CD8-positive, alpha-beta memory T cell (primary cell): ENCODE measurements at regions not wholly inside any gene's neighbourhood (a gene's known extent, or its start where the extent isn't known, plus 50 kb on each side); places are given as distances from the start of the nearest gene placed in this dataset.
"Not testable (repeated sequence)": the region's sequence is repeated elsewhere in the genome, so short reads cannot be mapped to it uniquely, and the experiment has no call there.

Experiments used
- CTCF ChIA-PET: fragments of 350-600 bp; sonication (Branson Sonifier 250); formaldehyde crosslinking; loops from one replicate; lab custom pipeline; 2021; ENCODE audit warnings: antibody characterized with exemption; lab: Charles Lee
- POLR2A ChIA-PET: fragments of 350-600 bp; sonication (Branson Sonifier 250); formaldehyde crosslinking; loops from one replicate; lab custom pipeline; 2021; ENCODE audit warnings: antibody characterized with exemption; lab: Charles Lee
- DNase-seq, 5 donors: peaks; one replicate each; pipeline versions ENCODE4 v3.0.0 to v3.0.0-alpha.2; 2020 to 2022; ENCODE audit warnings: mixed read lengths in 1 of 5
- H3K27ac ChIP-seq: one replicate; pipeline ENCODE4 v1.7.0; 2013; ENCODE audit warnings: low read depth, mild to moderate bottlenecking, low read length, moderate library complexity
- H3K27me3 ChIP-seq: 2 replicates; pipeline ENCODE4 v1.7.0; 2013; ENCODE audit warnings: low read length, mild to moderate bottlenecking; ENCODE audit not compliant: insufficient read depth, poor library complexity, severe bottlenecking
- H3K36me3 ChIP-seq: 2 replicates; pipeline ENCODE4 v1.7.0; 2013; ENCODE audit warnings: mild to moderate bottlenecking, low read length, moderate library complexity; ENCODE audit not compliant: insufficient read depth
- H3K4me1 ChIP-seq: 2 replicates; pipeline ENCODE4 v1.7.0; 2013; ENCODE audit warnings: mild to moderate bottlenecking, low read length, moderate library complexity; ENCODE audit not compliant: insufficient read depth
- H3K4me3 ChIP-seq: 2 replicates; pipeline ENCODE4 v1.7.0; 2013; ENCODE audit warnings: mild to moderate bottlenecking, low read length
- H3K9me3 ChIP-seq: 2 replicates; pipeline ENCODE4 v1.7.0; 2013; ENCODE audit warnings: mild to moderate bottlenecking, low read length
- H3K27ac Mint-ChIP-seq, 8 donors: one replicate each; pipeline ENCODE4 v1.8.0; 2020 to 2021; ENCODE audit warnings: mixed read lengths in 8 of 8, mild to moderate bottlenecking in 6 of 8, inconsistent platforms in 3 of 8, moderate library complexity in 3 of 8
- H3K27me3 Mint-ChIP-seq, 2 donors: one replicate each; pipeline ENCODE4 v1.8.0; 2020 to 2021; ENCODE audit warnings: mixed read lengths in 2 of 2, mild to moderate bottlenecking in 1 of 2, moderate library complexity in 1 of 2
- H3K36me3 Mint-ChIP-seq, 3 donors: one replicate each; pipeline ENCODE4 v1.8.0; 2020 to 2021; ENCODE audit warnings: mixed read lengths in 3 of 3, inconsistent platforms in 1 of 3, mild to moderate bottlenecking in 1 of 3
- H3K4me1 Mint-ChIP-seq, 3 donors: one replicate each; pipeline ENCODE4 v1.8.0; 2020 to 2021; ENCODE audit warnings: mixed read lengths in 3 of 3, inconsistent platforms in 1 of 3, mild to moderate bottlenecking in 1 of 3
- H3K4me3 Mint-ChIP-seq, 7 donors: one replicate each; pipeline ENCODE4 v1.8.0; 2020 to 2021; ENCODE audit warnings: mixed read lengths in 7 of 7, mild to moderate bottlenecking in 6 of 7, moderate library complexity in 4 of 7, inconsistent platforms in 2 of 7
- H3K9me3 Mint-ChIP-seq, 5 donors: one replicate each; pipeline ENCODE4 v1.8.0; 2020 to 2022; ENCODE audit warnings: mixed read lengths in 5 of 5, mild to moderate bottlenecking in 3 of 5, moderate library complexity in 2 of 5, inconsistent platforms in 1 of 5

DNA sequence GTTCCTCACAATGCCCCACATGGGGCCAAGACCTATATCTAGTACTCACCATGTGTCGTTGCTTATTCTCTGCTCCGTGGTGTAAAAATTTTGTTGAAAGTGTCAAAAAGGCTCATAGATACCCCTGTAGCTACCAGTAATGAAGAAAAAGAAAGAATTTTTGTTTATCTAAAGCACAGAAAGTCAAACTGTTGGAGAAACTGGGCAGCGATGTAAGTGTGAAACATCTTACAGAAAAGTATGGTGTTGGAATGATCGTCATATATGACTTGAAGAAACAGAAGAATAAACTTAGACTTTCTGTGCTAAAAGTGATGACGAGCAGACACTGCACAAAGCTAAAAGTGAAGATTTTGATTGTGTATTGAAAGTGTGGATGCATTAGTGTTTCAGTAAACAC is 626.6 kb upstream of the GHITM start:
- no peaks in the 10 kb centered on the region for H3K9me3 ChIP-seq
- no peak overlapping the region for H3K27ac Mint-ChIP-seq
- H3K27me3 ChIP-seq = no peaks in the 10 kb centered on the region
- H3K4me3 Mint-ChIP-seq = no peak overlapping the region
- ChIA-PET CTCF (no interaction called here), POLR2A (no interaction called here)
- H3K36me3 Mint-ChIP-seq = no peaks in the 10 kb centered on the region
- H3K9me3 Mint-ChIP-seq = peaks cover 0 to 20% (median 3%) of the 10 kb centered on the region in 5 donors
- no peaks in the 10 kb centered on the region for H3K36me3 ChIP-seq
- no peak for DNase-seq
- no peaks in the 10 kb centered on the region for H3K4me1 Mint-ChIP-seq
- no peaks in the 10 kb centered on the region for H3K4me1 ChIP-seq
- H3K4me3 ChIP-seq = no peak overlapping the region
- H3K27me3 Mint-ChIP-seq = no peaks in the 10 kb centered on the region
- no peak overlapping the region for H3K27ac ChIP-seq

DNA sequence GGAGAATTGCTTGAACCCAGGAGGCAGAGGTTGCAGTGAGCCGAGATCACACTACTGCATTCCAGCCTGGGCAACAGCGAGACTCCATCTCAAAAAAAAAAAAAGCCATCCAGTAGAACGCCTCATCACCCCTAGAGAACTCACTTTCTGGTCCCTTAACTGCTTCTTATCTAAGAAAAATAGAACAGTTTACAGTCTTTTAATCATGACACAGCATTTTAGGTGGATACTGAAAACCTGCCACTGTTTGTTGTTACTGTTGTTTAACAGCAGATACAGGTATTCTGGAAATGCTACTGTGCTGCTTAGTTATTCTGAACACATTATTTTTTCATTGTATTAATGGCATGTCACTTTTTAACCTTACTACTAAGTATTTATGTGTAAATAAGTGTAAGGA is 624.3 kb upstream of the GHITM start:
- H3K27ac Mint-ChIP-seq = no peak overlapping the region
- ChIA-PET CTCF (no interaction called here), POLR2A (no interaction called here)
- peaks cover 0 to 17% (median 7%) of the 10 kb centered on the region in 5 donors for H3K9me3 Mint-ChIP-seq
- no peak for DNase-seq
- H3K27ac ChIP-seq = no peak overlapping the region
- H3K4me3 ChIP-seq = no peak overlapping the region
- H3K36me3 Mint-ChIP-seq = no peaks in the 10 kb centered on the region
- H3K4me1 Mint-ChIP-seq = no peaks in the 10 kb centered on the region
- no peak overlapping the region for H3K4me3 Mint-ChIP-seq
- H3K9me3 ChIP-seq = no peaks in the 10 kb centered on the region
- H3K27me3 Mint-ChIP-seq = no peaks in the 10 kb centered on the region
- no peaks in the 10 kb centered on the region for H3K36me3 ChIP-seq
- H3K27me3 ChIP-seq = no peaks in the 10 kb centered on the region
- H3K4me1 ChIP-seq = no peaks in the 10 kb centered on the region

DNA sequence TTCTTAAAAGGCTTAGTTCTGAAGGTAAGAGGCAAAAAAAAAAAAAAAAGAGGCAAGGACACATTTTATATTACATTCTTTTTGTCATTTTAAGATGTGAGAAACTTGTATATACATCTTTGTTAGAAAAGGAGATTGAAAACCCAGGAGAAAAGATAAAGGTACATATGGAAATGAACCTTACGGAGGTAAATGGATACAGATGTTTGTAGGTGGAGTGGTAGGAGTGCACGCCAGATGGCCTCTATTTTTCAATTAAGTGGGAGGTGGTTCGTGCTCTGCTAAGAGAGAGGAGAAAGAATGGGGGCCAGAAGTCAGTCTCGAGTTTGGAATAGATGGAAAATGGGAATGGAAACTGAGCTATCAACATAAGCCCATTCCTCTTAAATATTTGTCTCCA is 622.5 kb upstream of the GHITM start:
- Histone ChIP-seq H3K36me3 (no peaks in the 10 kb centered on the region), H3K4me3 (no peak overlapping the region), H3K9me3 (no peaks in the 10 kb centered on the region), H3K27me3 (no peaks in the 10 kb centered on the region), H3K27ac (no peak overlapping the region), H3K4me1 (no peaks in the 10 kb centered on the region)
- CTCF ChIA-PET = no interaction called here
- no peak overlapping the region for H3K4me3 Mint-ChIP-seq
- no peak overlapping the region for H3K27ac Mint-ChIP-seq
- no peak for DNase-seq
- no peaks in the 10 kb centered on the region for H3K36me3 Mint-ChIP-seq
- POLR2A ChIA-PET = no interaction called here
- peaks cover 0 to 13% (median 7%) of the 10 kb centered on the region in 5 donors for H3K9me3 Mint-ChIP-seq
- no peaks in the 10 kb centered on the region for H3K4me1 Mint-ChIP-seq
- no peaks in the 10 kb centered on the region for H3K27me3 Mint-ChIP-seq

- no peaks in the 10 kb centered on the region for H3K27me3 Mint-ChIP-seq
Observed at GRCh38 chr10:83517456-83517855, 621.9 kb upstream of the GHITM start.

GRCh38 chr10:83518779-83519178 is 620.5 kb upstream of the GHITM start:
- no peaks in the 10 kb centered on the region for H3K27me3 ChIP-seq
- H3K9me3 Mint-ChIP-seq = peaks cover 0 to 8% (median 7%) of the 10 kb centered on the region in 5 donors
- H3K36me3 ChIP-seq = no peaks in the 10 kb centered on the region
- H3K27me3 Mint-ChIP-seq = no peaks in the 10 kb centered on the region
- no peak for DNase-seq
- H3K4me3 Mint-ChIP-seq = no peak overlapping the region
- no peak overlapping the region for H3K4me3 ChIP-seq
- no peaks in the 10 kb centered on the region for H3K4me1 Mint-ChIP-seq
- H3K36me3 Mint-ChIP-seq = no peaks in the 10 kb centered on the region
- CTCF ChIA-PET = no interaction called here
- no peaks in the 10 kb centered on the region for H3K9me3 ChIP-seq
- POLR2A ChIA-PET = no interaction called here
- H3K27ac Mint-ChIP-seq = peak overlapping the region in 1 of 8 donors; percentile 7
- no peak overlapping the region for H3K27ac ChIP-seq
- H3K4me1 ChIP-seq = no peaks in the 10 kb centered on the region

More at GRCh38 chr10:83517456-83517855, 621.9 kb upstream of the GHITM start:
- H3K4me3 ChIP-seq = no peak overlapping the region
- POLR2A ChIA-PET = no interaction called here
- Mint-ChIP-seq H3K4me1 (no peaks in the 10 kb centered on the region), H3K4me3 (no peak overlapping the region), H3K9me3 (peaks cover 0 to 12% (median 4%) of the 10 kb centered on the region in 5 donors), H3K27ac (no peak overlapping the region), H3K36me3 (no peaks in the 10 kb centered on the region)
- no peak for DNase-seq
- H3K9me3 ChIP-seq = no peaks in the 10 kb centered on the region
- no peaks in the 10 kb centered on the region for H3K27me3 ChIP-seq
- CTCF ChIA-PET = no interaction called here
- H3K27ac ChIP-seq = no peak overlapping the region
- no peaks in the 10 kb centered on the region for H3K36me3 ChIP-seq
- H3K4me1 ChIP-seq = no peaks in the 10 kb centered on the region

DNA sequence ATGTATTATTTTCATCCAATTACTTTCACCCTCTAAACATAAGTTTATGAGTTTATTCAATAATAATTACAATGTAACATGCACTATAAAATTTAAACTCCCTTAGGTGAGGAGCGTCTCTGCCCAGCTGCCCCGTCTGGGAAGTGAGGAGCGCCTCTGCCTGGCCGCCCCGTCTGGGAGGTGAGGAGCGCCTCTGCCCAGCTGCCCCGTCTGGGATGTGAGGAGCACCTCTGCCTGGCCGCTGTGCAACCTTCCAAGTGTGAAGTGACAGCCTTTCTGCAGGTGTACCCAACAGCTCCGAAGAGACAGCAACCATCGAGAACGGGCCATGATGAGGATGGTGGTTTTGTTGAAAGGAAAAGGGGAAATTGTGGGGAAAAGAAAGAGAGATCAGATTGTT is 618.9 kb upstream of the GHITM start:
- POLR2A ChIA-PET, H3K4me1 Mint-ChIP-seq, DNase-seq, H3K4me1 ChIP-seq, H3K27me3 Mint-ChIP-seq, H3K27ac Mint-ChIP-seq, H3K4me3 Mint-ChIP-seq, H3K4me3 ChIP-seq, H3K9me3 ChIP-seq, CTCF ChIA-PET, H3K36me3 Mint-ChIP-seq, H3K36me3 ChIP-seq, H3K9me3 Mint-ChIP-seq, H3K27ac ChIP-seq, H3K27me3 ChIP-seq: not testable (repeated sequence)

DNA sequence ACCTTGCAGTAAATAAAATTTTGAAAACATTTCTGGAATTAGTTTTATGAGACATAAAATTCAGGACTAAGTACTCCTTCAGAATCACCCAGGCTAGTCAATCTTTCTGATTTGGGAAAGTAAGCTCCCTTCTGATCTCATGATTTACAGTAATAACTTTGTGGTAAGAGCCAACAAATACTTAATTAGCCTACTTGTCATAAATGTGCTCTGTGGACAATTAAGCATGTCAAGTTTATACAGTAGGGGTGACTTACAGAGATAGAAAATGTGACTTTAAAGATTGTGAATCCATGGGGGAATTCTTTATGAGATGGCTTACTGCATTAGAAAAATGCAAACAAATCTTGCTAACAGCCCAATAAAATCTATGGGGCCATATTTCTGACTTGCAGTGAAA is 616.9 kb upstream of the GHITM start:
- Histone ChIP-seq H3K36me3 (no peaks in the 10 kb centered on the region), H3K9me3 (no peaks in the 10 kb centered on the region), H3K4me3 (no peak overlapping the region), H3K27me3 (no peaks in the 10 kb centered on the region), H3K27ac (no peak overlapping the region), H3K4me1 (no peaks in the 10 kb centered on the region)
- Mint-ChIP-seq H3K9me3 (peaks cover 2 to 13% (median 11%) of the 10 kb centered on the region in 5 donors), H3K27me3 (no peaks in the 10 kb centered on the region), H3K4me1 (no peaks in the 10 kb centered on the region), H3K4me3 (no peak overlapping the region), H3K36me3 (peaks cover 0 to 1% (median 0%) of the 10 kb centered on the region in 3 donors), H3K27ac (no peak overlapping the region)
- ChIA-PET POLR2A (no interaction called here), CTCF (no interaction called here)
- DNase-seq = no peak

DNA sequence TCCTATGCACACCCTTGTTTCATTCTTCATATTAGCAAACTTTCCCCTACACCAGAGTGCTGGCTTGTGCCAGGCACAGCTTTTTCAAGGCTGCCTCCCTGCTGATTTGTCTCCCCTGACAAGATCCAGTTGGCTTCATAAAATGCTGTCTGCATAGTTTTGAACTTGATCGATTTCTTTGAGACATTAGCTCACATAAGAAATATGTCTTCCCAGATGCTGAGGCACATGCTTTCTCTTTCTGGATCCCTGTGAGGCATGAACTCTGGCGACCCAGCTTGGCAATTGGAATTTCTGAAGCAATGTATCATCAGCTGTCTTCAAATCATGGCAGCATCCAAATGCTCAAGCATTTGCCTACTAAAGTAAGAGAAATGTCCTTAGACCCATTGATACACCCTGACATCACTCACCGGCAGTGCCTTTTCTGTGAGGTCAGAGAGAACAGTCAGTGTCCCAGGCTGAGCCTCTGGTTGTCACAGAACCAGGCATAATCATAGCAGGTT is 616.4 kb upstream of the GHITM start:
- no peaks in the 10 kb centered on the region for H3K4me1 Mint-ChIP-seq
- H3K4me3 Mint-ChIP-seq = no peak overlapping the region
- no peak for DNase-seq
- H3K9me3 Mint-ChIP-seq = peaks cover 7 to 17% (median 14%) of the 10 kb centered on the region in 5 donors
- no peaks in the 10 kb centered on the region for H3K4me1 ChIP-seq
- H3K36me3 ChIP-seq = no peaks in the 10 kb centered on the region
- H3K4me3 ChIP-seq = no peak overlapping the region
- no peak overlapping the region for H3K27ac ChIP-seq
- no peaks in the 10 kb centered on the region for H3K27me3 ChIP-seq
- no peaks in the 10 kb centered on the region for H3K27me3 Mint-ChIP-seq
- H3K9me3 ChIP-seq = no peaks in the 10 kb centered on the region
- ChIA-PET CTCF (no interaction called here), POLR2A (no interaction called here)
- H3K36me3 Mint-ChIP-seq = peaks cover 0 to 1% (median 0%) of the 10 kb centered on the region in 3 donors
- no peak overlapping the region for H3K27ac Mint-ChIP-seq

GRCh38 chr10:83527934-83528333 is 611.4 kb upstream of the GHITM start:
- Mint-ChIP-seq H3K9me3 (peaks cover 6 to 32% (median 23%) of the 10 kb centered on the region in 5 donors), H3K36me3 (peaks cover 0 to 1% (median 0%) of the 10 kb centered on the region in 3 donors), H3K4me1 (no peaks in the 10 kb centered on the region), H3K27me3 (no peaks in the 10 kb centered on the region), H3K4me3 (no peak overlapping the region), H3K27ac (no peak overlapping the region)
- Histone ChIP-seq H3K27me3 (no peaks in the 10 kb centered on the region), H3K36me3 (no peaks in the 10 kb centered on the region), H3K9me3 (no peaks in the 10 kb centered on the region), H3K4me3 (no peak overlapping the region), H3K4me1 (no peaks in the 10 kb centered on the region), H3K27ac (no peak overlapping the region)
- CTCF ChIA-PET = no interaction called here
- no peak for DNase-seq
- POLR2A ChIA-PET = no interaction called here
